Sigmoid colon (tissue), 6 donors: ENCODE measurements at regions not wholly inside any gene's neighbourhood (a gene's known extent, or its start where the extent isn't known, plus 50 kb on each side); places are given as distances from the start of the nearest gene placed in this dataset.

ENCODE experiments used
- DNase-seq: peaks from one replicate; pipeline ENCODE4 v3.0.0-alpha.2; 2019
- H3K27ac ChIP-seq, 4 donors: fragments of 200-600 bp; sonication (generic); one replicate each; pipeline ENCODE4 v1.5.1; 2016 to 2019; ENCODE audit warnings: mild to moderate bottlenecking in 1 of 4
- H3K27me3 ChIP-seq, 3 donors: fragments of 200-600 bp; sonication (generic); one replicate each; pipeline ENCODE4 v1.5.1; 2019; ENCODE audit warnings: mild to moderate bottlenecking in 1 of 3
- H3K36me3 ChIP-seq, 4 donors: fragments of 200-600 bp; sonication (generic); one replicate each; pipeline ENCODE4 v1.5.1; 2016 to 2019
- H3K4me1 ChIP-seq, 4 donors: fragments of 200-600 bp; sonication (generic); one replicate each; pipeline ENCODE4 v1.5.1; 2017 to 2019
- H3K4me3 ChIP-seq, 4 donors: fragments of 200-600 bp; sonication (generic); one replicate each; pipeline ENCODE4 v1.5.1; 2017 to 2019; ENCODE audit warnings: mild to moderate bottlenecking in 2 of 4, moderate library complexity in 1 of 4
- H3K9me3 ChIP-seq, 4 donors: fragments of 200-600 bp in 3 of 4; sonication (generic) in 3 of 4; one replicate each; pipeline versions ENCODE4 v1.5.1 to v1.6.1; 2013 to 2019
- CTCF ChIP-seq, 4 experiments: fragments of 450-650 bp in 3 of 4; fragments of 200-600 bp in 1 of 4; IDR thresholded peaks; one replicate each; pipeline ENCODE4 v1.5.1; 2016 to 2019; ENCODE audit warnings: antibody characterized with exemption in 4 of 4, mild to moderate bottlenecking in 3 of 4, moderate library complexity in 2 of 4
- EP300 ChIP-seq, 4 donors: sonication (generic); formaldehyde crosslinking; IDR thresholded peaks; one replicate each; pipeline ENCODE4 v1.6.1; 2017; ENCODE audit warnings: antibody characterized with exemption in 4 of 4
- POLR2A ChIP-seq, 2 donors: fragments of 450-650 bp; IDR thresholded peaks; one replicate each; pipeline ENCODE4 v1.6.1; 2016; ENCODE audit warnings: antibody characterized with exemption in 2 of 2, mild to moderate bottlenecking in 2 of 2, moderate library complexity in 2 of 2
- POLR2AphosphoS5 ChIP-seq, 4 donors: sonication (generic); formaldehyde crosslinking; IDR thresholded peaks; one replicate each; pipeline ENCODE4 v1.6.1; 2017; ENCODE audit warnings: antibody characterized with exemption in 4 of 4
- WGBS, 2 donors: extraction: QIAGEN DNeasy Blood & Tissue Kit; methylation state at CpG; one replicate each; pipeline ENCODE4 v1.1.7; 2013; 5-methylcytosine and 5-hydroxymethylcytosine counted together
- intact Hi-C: fragments of 100-400 bp; cut with DNase I; formaldehyde crosslinking; loops from one replicate; pipeline ENCODE4 v1.15.1; 2023
- donor health status: healthy with polysubstance abuse.
- donor health status: healthy.

- Histone ChIP-seq H3K4me3 (no peak overlapping the region), H3K36me3 (no peaks in the 10 kb centered on the region), H3K4me1 (no peaks in the 10 kb centered on the region), H3K27ac (no peak overlapping the region), H3K9me3 (no peaks in the 10 kb centered on the region), H3K27me3 (no peaks in the 10 kb centered on the region)
- TF ChIP-seq EP300 (IDR thresholded peaks at IDR 0.05), result no peak
- no peak for TF ChIP-seq POLR2AphosphoS5 (IDR thresholded peaks at IDR 0.05)
- no peak for TF ChIP-seq CTCF (IDR thresholded peaks at IDR 0.05)
- TF ChIP-seq POLR2A (IDR thresholded peaks at IDR 0.05), result no peak
- intact Hi-C loops, result no loop called here
- no peak for DNase-seq
- 75 to 77% methylated on average over 1 of the region's 1 CpG for WGBS, 2 donors
These were observed 2452.1 kb downstream of the PCDH9 start for GRCh38 chr13:64778002-64778401.

DNA sequence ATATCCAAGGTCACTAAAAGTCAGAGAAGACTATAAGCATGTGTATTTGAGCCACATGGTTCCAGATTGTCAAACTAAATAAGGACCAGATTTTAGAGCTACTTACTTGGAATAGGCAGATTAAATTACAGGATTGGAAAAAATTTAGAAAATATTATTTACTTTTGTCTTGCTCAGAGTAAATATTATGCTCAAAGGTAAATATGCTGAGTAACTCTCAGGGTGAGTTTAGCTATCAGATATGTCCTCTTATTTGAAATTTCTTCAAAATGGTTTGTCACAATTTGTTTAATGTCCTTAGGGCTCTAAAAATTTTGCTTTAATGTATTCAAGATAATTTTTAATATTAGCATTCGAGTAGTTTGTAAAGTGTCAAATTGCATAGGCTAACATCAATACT is 2455.2 kb downstream of the PCDH9 start:
- WGBS, 2 donors, result 87 to 91% methylated on average over 1 of the region's 1 CpG
- H3K27me3 ChIP-seq, result no peaks in the 10 kb centered on the region
- DNase-seq, result no peak
- H3K4me1 ChIP-seq, result no peaks in the 10 kb centered on the region
- no peak overlapping the region for H3K4me3 ChIP-seq
- H3K27ac ChIP-seq, result no peak overlapping the region
- TF ChIP-seq CTCF (IDR thresholded peaks at IDR 0.05), result no peak
- TF ChIP-seq POLR2AphosphoS5 (IDR thresholded peaks at IDR 0.05), result no peak
- no peak for TF ChIP-seq EP300 (IDR thresholded peaks at IDR 0.05)
- no peak for TF ChIP-seq POLR2A (IDR thresholded peaks at IDR 0.05)
- no peaks in the 10 kb centered on the region for H3K9me3 ChIP-seq
- intact Hi-C loops, result no loop called here
- no peaks in the 10 kb centered on the region for H3K36me3 ChIP-seq

GRCh38 chr13:64770743-64771142 is 2459.4 kb downstream of the PCDH9 start:
- H3K4me3 ChIP-seq, result no peak overlapping the region
- WGBS, 2 donors, result 83 to 88% methylated on average over 4 of the region's 4 CpGs
- no peak for DNase-seq
- intact Hi-C loops, result no loop called here
- no peaks in the 10 kb centered on the region for H3K27me3 ChIP-seq
- no peaks in the 10 kb centered on the region for H3K9me3 ChIP-seq
- TF ChIP-seq POLR2A (IDR thresholded peaks at IDR 0.05) (no peak), CTCF (IDR thresholded peaks at IDR 0.05) (no peak), EP300 (IDR thresholded peaks at IDR 0.05) (no peak), POLR2AphosphoS5 (IDR thresholded peaks at IDR 0.05) (no peak)
- H3K4me1 ChIP-seq, result no peaks in the 10 kb centered on the region
- no peak overlapping the region for H3K27ac ChIP-seq
- H3K36me3 ChIP-seq, result no peaks in the 10 kb centered on the region

DNA sequence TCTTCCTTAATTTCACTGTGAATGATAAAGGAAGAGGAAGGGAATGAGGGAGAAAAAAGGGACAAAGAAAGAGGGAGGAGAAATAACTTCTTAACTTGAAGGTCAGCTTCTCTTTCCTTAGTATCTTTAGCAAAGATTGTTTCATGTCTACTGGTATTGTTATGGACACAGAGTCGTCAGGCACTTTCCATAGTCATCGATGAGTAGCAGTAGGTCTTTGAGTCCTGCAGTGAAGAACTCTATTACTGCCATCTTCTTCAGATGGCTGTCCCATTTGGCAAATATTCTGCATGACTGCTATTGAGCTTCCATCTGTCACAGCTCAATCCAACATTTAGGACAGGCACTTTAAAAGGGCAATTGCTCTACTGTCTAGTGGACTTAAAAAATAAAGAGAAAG is 2463.1 kb downstream of the PCDH9 start:
- Histone ChIP-seq H3K36me3 (no peaks in the 10 kb centered on the region), H3K4me1 (no peaks in the 10 kb centered on the region), H3K27me3 (no peaks in the 10 kb centered on the region), H3K27ac (no peak overlapping the region), H3K9me3 (no peaks in the 10 kb centered on the region), H3K4me3 (no peak overlapping the region)
- WGBS, 2 donors, result 84 to 87% methylated on average over 2 of the region's 2 CpGs
- TF ChIP-seq POLR2A (IDR thresholded peaks at IDR 0.05) (no peak), EP300 (IDR thresholded peaks at IDR 0.05) (no peak), POLR2AphosphoS5 (IDR thresholded peaks at IDR 0.05) (no peak), CTCF (IDR thresholded peaks at IDR 0.05) (no peak)
- intact Hi-C loops, result no loop called here
- DNase-seq, result no peak

- no peaks in the 10 kb centered on the region for H3K27me3 ChIP-seq
- TF ChIP-seq POLR2AphosphoS5 (IDR thresholded peaks at IDR 0.05), result no peak
- no peak for TF ChIP-seq POLR2A (IDR thresholded peaks at IDR 0.05)
- no peak for TF ChIP-seq CTCF (IDR thresholded peaks at IDR 0.05)
- TF ChIP-seq EP300 (IDR thresholded peaks at IDR 0.05), result no peak
- no peaks in the 10 kb centered on the region for H3K36me3 ChIP-seq
- H3K27ac ChIP-seq, result no peak overlapping the region
- no peaks in the 10 kb centered on the region for H3K9me3 ChIP-seq
- intact Hi-C loops, result no loop called here
- no peak overlapping the region for H3K4me3 ChIP-seq
- no peaks in the 10 kb centered on the region for H3K4me1 ChIP-seq
- DNase-seq, result no peak
These were observed 2464.5 kb downstream of the PCDH9 start for GRCh38 chr13:64765636-64766035.
